Thyroid gland (tissue), 4 donors: ENCODE measurements at regions not wholly inside any gene's neighbourhood (a gene's known extent, or its start where the extent isn't known, plus 50 kb on each side); places are given as distances from the start of the nearest gene placed in this dataset.

Experiments
- DNase-seq, 2 donors: peaks; one replicate each; pipeline ENCODE4 v3.0.0-alpha.2; 2019
- H3K27ac ChIP-seq, 3 donors: fragments of 200-600 bp; sonication (generic); 1 replicate in 2 of 3; 2 replicates in 1 of 3; pipeline ENCODE4 v1.5.1; 2016 to 2019; ENCODE audit warnings: mild to moderate bottlenecking in 1 of 3, moderate library complexity in 1 of 3
- H3K27me3 ChIP-seq: fragments of 200-600 bp; sonication (generic); one replicate; pipeline ENCODE4 v1.5.1; 2019
- H3K36me3 ChIP-seq, 2 donors: fragments of 200-600 bp; sonication (generic); one replicate each; pipeline ENCODE4 v1.5.1; 2016 to 2019
- H3K4me1 ChIP-seq, 2 donors: fragments of 200-600 bp; sonication (generic); one replicate each; pipeline ENCODE4 v1.5.1; 2017 to 2019
- H3K4me3 ChIP-seq, 3 donors: fragments of 200-600 bp; sonication (generic); replicated peaks in 1 of 3; 1 replicate in 2 of 3; 2 replicates in 1 of 3; pipeline ENCODE4 v1.5.1; 2016; ENCODE audit warnings: mild to moderate bottlenecking in 1 of 3
- H3K9me3 ChIP-seq: fragments of 200-600 bp; sonication (generic); one replicate; pipeline ENCODE4 v1.5.1; 2017
- POLR2A ChIP-seq, 2 donors: fragments of 450-650 bp; IDR thresholded peaks; one replicate each; pipeline ENCODE4 v1.6.1; 2017; ENCODE audit warnings: antibody characterized with exemption in 2 of 2, mild to moderate bottlenecking in 2 of 2, moderate library complexity in 1 of 2
- WGBS, 2 donors: methylation state at CpG; one replicate each; pipeline ENCODE4 v1.1.5; 2017; 5-methylcytosine and 5-hydroxymethylcytosine counted together
- intact Hi-C: fragments of 100-400 bp; cut with DNase I; formaldehyde crosslinking; loops from one replicate; pipeline ENCODE4 v1.15.1; 2023
- TF ChIP-seq, protein P1 (sequence below), 6 experiments: fragments of 200-600 bp in 3 of 6; fragments of 450-650 bp in 3 of 6; sonication (generic) in 3 of 6; IDR thresholded peaks; one replicate each; pipeline ENCODE4 v1.5.1; 2016 to 2019; ENCODE audit warnings: antibody characterized with exemption in 6 of 6, mild to moderate bottlenecking in 2 of 6, inconsistent platforms in 1 of 6, moderate library complexity in 1 of 6

DNA sequence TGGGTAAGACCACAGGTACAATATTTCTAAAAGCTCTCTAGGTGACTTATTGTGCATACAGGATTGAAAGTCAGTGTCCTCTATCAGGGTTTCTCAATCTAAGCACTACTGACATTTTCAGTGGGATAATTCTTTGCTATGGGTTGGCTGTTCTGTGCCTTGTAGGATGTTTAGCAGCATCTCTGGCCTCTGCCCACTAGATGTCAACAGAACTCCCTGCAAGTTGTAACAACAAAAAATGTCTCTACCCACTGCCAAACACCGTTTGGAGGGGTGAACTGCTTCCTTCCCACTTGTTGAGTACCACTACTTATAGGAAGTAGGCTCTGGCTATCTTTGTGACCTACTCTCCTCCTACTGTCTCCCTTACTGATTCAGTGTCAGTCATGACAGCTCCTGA, 90.1 kb upstream of the ZRANB2 start:
- WGBS, 2 donors, result 12 to 40% methylated on average over 1 of the region's 1 CpG
- Histone ChIP-seq H3K9me3 (no peaks in the 10 kb centered on the region), H3K4me3 (no peak overlapping the region), H3K36me3 (no peaks in the 10 kb centered on the region), H3K27me3 (no peaks in the 10 kb centered on the region), H3K4me1 (no peaks in the 10 kb centered on the region), H3K27ac (no peak overlapping the region)
- intact Hi-C loops, result no loop called here
- TF ChIP-seq POLR2A (IDR thresholded peaks at IDR 0.05), result no peak
- TF ChIP-seq, protein P1, sequence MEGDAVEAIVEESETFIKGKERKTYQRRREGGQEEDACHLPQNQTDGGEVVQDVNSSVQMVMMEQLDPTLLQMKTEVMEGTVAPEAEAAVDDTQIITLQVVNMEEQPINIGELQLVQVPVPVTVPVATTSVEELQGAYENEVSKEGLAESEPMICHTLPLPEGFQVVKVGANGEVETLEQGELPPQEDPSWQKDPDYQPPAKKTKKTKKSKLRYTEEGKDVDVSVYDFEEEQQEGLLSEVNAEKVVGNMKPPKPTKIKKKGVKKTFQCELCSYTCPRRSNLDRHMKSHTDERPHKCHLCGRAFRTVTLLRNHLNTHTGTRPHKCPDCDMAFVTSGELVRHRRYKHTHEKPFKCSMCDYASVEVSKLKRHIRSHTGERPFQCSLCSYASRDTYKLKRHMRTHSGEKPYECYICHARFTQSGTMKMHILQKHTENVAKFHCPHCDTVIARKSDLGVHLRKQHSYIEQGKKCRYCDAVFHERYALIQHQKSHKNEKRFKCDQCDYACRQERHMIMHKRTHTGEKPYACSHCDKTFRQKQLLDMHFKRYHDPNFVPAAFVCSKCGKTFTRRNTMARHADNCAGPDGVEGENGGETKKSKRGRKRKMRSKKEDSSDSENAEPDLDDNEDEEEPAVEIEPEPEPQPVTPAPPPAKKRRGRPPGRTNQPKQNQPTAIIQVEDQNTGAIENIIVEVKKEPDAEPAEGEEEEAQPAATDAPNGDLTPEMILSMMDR (IDR thresholded peaks at IDR 0.05), result no peak
- no peak for DNase-seq

- no peaks in the 10 kb centered on the region for H3K27me3 ChIP-seq
- intact Hi-C loops, result no loop called here
- H3K9me3 ChIP-seq, result no peaks in the 10 kb centered on the region
- no peak overlapping the region for H3K27ac ChIP-seq
- no peaks in the 10 kb centered on the region for H3K36me3 ChIP-seq
- no peak for DNase-seq
- no peaks in the 10 kb centered on the region for H3K4me1 ChIP-seq
- no peak overlapping the region for H3K4me3 ChIP-seq
- TF ChIP-seq, protein P1 (IDR thresholded peaks at IDR 0.05), result no peak
- TF ChIP-seq POLR2A (IDR thresholded peaks at IDR 0.05), result no peak
- WGBS, 2 donors, result 77 to 80% methylated on average over 2 of the region's 2 CpGs
Measured at GRCh38 chr1:71167505-71167904, 86.7 kb upstream of the ZRANB2 start.

DNA sequence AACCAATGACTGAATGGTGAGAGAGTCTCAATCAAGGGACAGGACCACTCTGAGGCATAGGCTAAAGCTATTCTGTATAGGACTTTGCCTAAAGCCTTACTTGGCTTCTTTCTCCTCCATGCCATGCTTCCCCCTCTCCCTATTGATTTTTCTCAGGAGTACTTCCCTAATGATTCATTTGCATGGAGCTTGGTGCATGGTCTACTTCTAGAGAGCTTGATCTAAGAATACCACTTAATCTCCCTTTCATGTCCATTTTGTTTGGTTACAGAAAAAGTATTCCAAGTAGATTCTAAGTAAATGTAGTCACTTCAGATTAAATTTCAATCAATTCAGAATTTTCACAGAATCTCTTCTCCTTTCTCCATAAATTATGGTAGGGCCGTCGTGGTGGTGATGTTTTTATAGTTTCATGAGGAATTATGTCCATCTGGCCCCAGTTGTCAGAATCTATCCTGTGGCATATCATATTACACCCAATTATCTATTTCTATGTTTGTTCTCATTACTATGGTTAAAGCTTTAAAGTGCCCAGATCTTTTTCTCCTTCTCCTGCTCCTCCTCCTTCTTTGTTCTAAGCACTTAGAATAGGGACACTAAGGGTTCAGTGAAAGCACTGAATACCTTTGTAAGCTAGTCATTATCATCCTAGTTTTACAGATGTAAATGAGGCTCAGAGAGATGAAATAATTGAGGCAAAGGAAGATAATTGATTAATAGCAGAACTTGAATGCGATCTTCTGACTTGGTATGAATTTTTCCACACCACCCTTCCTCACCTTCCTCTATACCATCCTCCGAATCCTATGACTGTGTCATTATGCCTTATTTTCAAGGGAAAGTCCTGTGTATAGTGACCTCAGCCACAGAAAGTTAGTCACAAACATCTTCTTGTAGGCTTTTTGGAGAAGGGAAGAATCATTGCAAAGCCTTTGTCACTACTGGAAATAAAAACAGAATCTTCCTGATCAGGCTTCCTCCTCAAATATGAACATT, 85.6 kb upstream of the ZRANB2 start:
- no peaks in the 10 kb centered on the region for H3K9me3 ChIP-seq
- H3K36me3 ChIP-seq, result no peaks in the 10 kb centered on the region
- H3K27ac ChIP-seq, result no peak overlapping the region
- no peaks in the 10 kb centered on the region for H3K4me1 ChIP-seq
- no peak for DNase-seq
- no peak overlapping the region for H3K4me3 ChIP-seq
- no peaks in the 10 kb centered on the region for H3K27me3 ChIP-seq
- 90% methylated on average over 4 of the region's 4 CpGs for WGBS, 2 donors
- intact Hi-C loops, result no loop called here
- TF ChIP-seq POLR2A (IDR thresholded peaks at IDR 0.05), result no peak
- TF ChIP-seq, protein P1 (IDR thresholded peaks at IDR 0.05), result no peak

- H3K4me1 ChIP-seq, result no peaks in the 10 kb centered on the region
- DNase-seq, result no peak
- H3K36me3 ChIP-seq, result no peaks in the 10 kb centered on the region
- H3K9me3 ChIP-seq, result no peaks in the 10 kb centered on the region
- H3K4me3 ChIP-seq, result no peak overlapping the region
- WGBS, 2 donors, result 84 to 91% methylated on average over 2 of the region's 2 CpGs
- H3K27me3 ChIP-seq, result no peaks in the 10 kb centered on the region
- TF ChIP-seq POLR2A (IDR thresholded peaks at IDR 0.05), result no peak
- TF ChIP-seq, protein P1 (IDR thresholded peaks at IDR 0.05), result no peak
- intact Hi-C loops, result no loop called here
- no peak overlapping the region for H3K27ac ChIP-seq
Measured at GRCh38 chr1:71157715-71158114, 76.9 kb upstream of the ZRANB2 start.

DNA sequence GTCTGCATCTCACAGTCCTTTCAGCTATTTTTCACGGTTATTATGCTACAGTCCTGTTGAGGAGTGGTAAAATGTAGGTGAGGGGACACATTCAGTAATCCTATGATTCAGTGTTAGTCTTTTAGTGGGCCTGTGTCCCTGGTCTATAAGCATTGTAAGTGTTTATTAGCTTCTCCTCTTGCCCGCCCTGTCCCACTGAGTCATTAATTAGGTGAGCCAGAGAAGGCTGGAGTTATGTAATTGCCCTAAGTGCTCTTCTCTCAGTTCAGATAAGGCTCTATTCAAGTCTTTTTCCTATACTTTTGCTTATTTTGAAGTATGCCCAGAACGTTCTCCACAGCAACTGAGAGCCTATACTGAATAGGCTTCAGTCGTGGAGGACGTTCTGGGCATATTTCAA, 76.3 kb upstream of the ZRANB2 start:
- intact Hi-C loops, result no loop called here

More for the DNA sequence above, 76.3 kb upstream of the ZRANB2 start:
- Histone ChIP-seq H3K4me1 (no peaks in the 10 kb centered on the region), H3K4me3 (no peak overlapping the region), H3K9me3 (no peaks in the 10 kb centered on the region), H3K27me3 (no peaks in the 10 kb centered on the region), H3K27ac (no peak overlapping the region), H3K36me3 (no peaks in the 10 kb centered on the region)
- no peak for TF ChIP-seq POLR2A (IDR thresholded peaks at IDR 0.05)
- TF ChIP-seq, protein P1 (IDR thresholded peaks at IDR 0.05), result no peak
- no peak for DNase-seq
- WGBS, 2 donors, result 64 to 70% methylated on average over 5 of the region's 5 CpGs
